ENCODE measurements at regions not wholly inside any gene's neighbourhood (a gene's known extent, or its start where the extent isn't known, plus 50 kb on each side); places are given as distances from the start of the nearest gene placed in this dataset.

GRCh38 chr2:185638771-185639170, 99.8 kb upstream of the FSIP2 start:
- FAIRE-seq: no peak

More at GRCh38 chr2:185638771-185639170, 99.8 kb upstream of the FSIP2 start:
- Histone ChIP-seq H3K79me2 (ENCODE audit: control insufficient read depth in 1 of 2, insufficient read depth in 2 of 2, low read length in 2 of 2) (no peaks in the 10 kb centered on the region), H2BK12ac (ENCODE audit: low read depth, low read length) (no peak overlapping the region), H3K27ac (ENCODE audit: low read depth, low read length) (no peak overlapping the region), H2BK120ac (replicated peaks; ENCODE audit: low read depth, low read length) (no peak overlapping the region), H3K36me3 (ENCODE audit: control insufficient read depth in 2 of 4, insufficient read depth in 4 of 4, low read length in 3 of 4) (no peaks in the 10 kb centered on the region), H4K8ac (ENCODE audit: extremely low read depth, insufficient read depth, low read length) (no peak overlapping the region), H3K4me1 (replicated peaks in 1 of 4; ENCODE audit: control insufficient read depth in 3 of 4, insufficient read depth in 4 of 4, low read length in 3 of 4) (peaks cover 0 to 5% (median 2%) of the 10 kb centered on the region in 4 experiments; a peak in 2 of 7 replicates), H4K20me1 (replicated peaks in 1 of 2; ENCODE audit: control insufficient read depth in 1 of 2, insufficient read depth in 2 of 2, low read length in 2 of 2) (no peaks in the 10 kb centered on the region), H2AFZ (ENCODE audit: low read length) (no peak overlapping the region), H3K9ac (replicated peaks in 1 of 4; ENCODE audit: extremely low read depth in 1 of 4, low read depth in 3 of 4, low read length in 3 of 4) (no peak overlapping the region), H3K27me3 (replicated peaks in 1 of 4; ENCODE audit: control insufficient read depth in 3 of 4, extremely low read depth in 1 of 4, insufficient read depth in 3 of 4, low read length in 3 of 4) (no peaks in the 10 kb centered on the region), H3K4me2 (ENCODE audit: insufficient read depth in 1 of 2, low read depth in 2 of 2, low read length in 2 of 2) (no peak overlapping the region), H4K91ac (replicated peaks; ENCODE audit: insufficient read length, low read length) (no peak overlapping the region), H3K23ac (ENCODE audit: insufficient read length) (no peak overlapping the region), H3K56ac (replicated peaks; ENCODE audit: insufficient read length, low read depth, low read length) (no peak overlapping the region), H3K14ac (ENCODE audit: insufficient read length) (no peak overlapping the region), H2AK5ac (ENCODE audit: low read depth, low read length) (no peak overlapping the region), H2BK15ac (ENCODE audit: low read length) (no peak overlapping the region), H3K4me3 (ENCODE audit: extremely low read depth in 1 of 4, insufficient read depth in 2 of 4, low read depth in 3 of 4, low read length in 4 of 4) (no peak overlapping the region), H4K5ac (ENCODE audit: insufficient read length, low read depth, low read length) (no peak overlapping the region), H3K9me3 (ENCODE audit: insufficient read depth in 2 of 2, low read depth in 1 of 2, low read length in 1 of 2) (no peaks in the 10 kb centered on the region), H3K23me2 (ENCODE audit: low read depth, low read length) (no peaks in the 10 kb centered on the region), H3K18ac (ENCODE audit: extremely low read depth, low read length) (no peak overlapping the region), H3K79me1 (ENCODE audit: low read depth, low read length) (no peaks in the 10 kb centered on the region), H2BK5ac (ENCODE audit: low read depth, low read length) (no peak overlapping the region), H3K4ac (replicated peaks; ENCODE audit: insufficient read length, low read depth, low read length) (no peak overlapping the region), H2BK20ac (ENCODE audit: low read length) (no peak overlapping the region)
- ChIA-PET CTCF (ENCODE audit: partially characterized antibody) (interaction anchor here (4.6 kb wide), 1 partner anchor 9 kb away, joined by 30 read pairs; no protein-coding TSS in a partner anchor), POLR2A (ENCODE audit: partially characterized antibody) (no interaction called here)
- no peak for DNase-seq (ENCODE audit: low read depth in 1 of 2, low spot score in 2 of 2)
- 57% methylated on average over 3 of the region's 3 CpGs; no CpG with 5 or more reads in 1 of the 2 experiments for WGBS, 2 experiments (ENCODE audit: extremely low coverage in 1 of 2, insufficient coverage in 1 of 2, insufficient read length in 1 of 2, insufficient replicate concordance in 2 of 2, low coverage in 1 of 2, low lambda C conversion rate in 2 of 2, missing lambda C conversion rate in 1 of 2)
- TF ChIP-seq KDM5A (IDR thresholded peaks at IDR 0.05; ENCODE audit: low read length) (no peak), POLR2A (IDR thresholded peaks at IDR 0.05; ENCODE audit: control extremely low read depth in 1 of 2, low read depth in 2 of 2, low read length in 2 of 2) (no peak), CHD2 (IDR thresholded peaks at IDR 0.05; ENCODE audit: low read length) (no peak), GABPA (IDR thresholded peaks at IDR 0.05; ENCODE audit: borderline replicate concordance, insufficient read depth, low read length) (no peak), KDM1A (IDR thresholded peaks at IDR 0.05; ENCODE audit: borderline replicate concordance, low read length) (no peak), RXRA (IDR thresholded peaks at IDR 0.05; ENCODE audit: insufficient read depth, low read depth, low read length) (no peak), TAF7 (optimal IDR thresholded peaks at IDR 0.05; ENCODE audit: borderline replicate concordance, low read depth, low read length) (no peak), RNF2 (IDR thresholded peaks at IDR 0.05; ENCODE audit: borderline replicate concordance, low read depth, low read length, missing control alignments, poor library complexity, severe bottlenecking) (no peak), BCL11A (IDR thresholded peaks at IDR 0.05; ENCODE audit: low read depth in 2 of 2, low read length in 2 of 2) (no peak), ATF3 (IDR thresholded peaks at IDR 0.05; ENCODE audit: insufficient read depth, low read depth, low read length) (no peak), JUN (IDR thresholded peaks at IDR 0.05; ENCODE audit: low read depth, low read length) (no peak), MAFK (IDR thresholded peaks at IDR 0.05; ENCODE audit: low read depth, low read length) (no peak), RAD21 (IDR thresholded peaks at IDR 0.05 in 1 of 2, conservative IDR thresholded peaks at IDR 0.05 in 1 of 2; ENCODE audit: low read depth in 2 of 2, low read length in 2 of 2) (no peak), YY1 (IDR thresholded peaks at IDR 0.05; ENCODE audit: low read depth, low read length) (no peak), JUND (IDR thresholded peaks at IDR 0.05; ENCODE audit: low read length) (no peak)

All from H1 (cell line).